ENCODE measurements at regions not wholly inside any gene's neighbourhood (a gene's known extent, or its start where the extent isn't known, plus 50 kb on each side); places are given as distances from the start of the nearest gene placed in this dataset.

DNA sequence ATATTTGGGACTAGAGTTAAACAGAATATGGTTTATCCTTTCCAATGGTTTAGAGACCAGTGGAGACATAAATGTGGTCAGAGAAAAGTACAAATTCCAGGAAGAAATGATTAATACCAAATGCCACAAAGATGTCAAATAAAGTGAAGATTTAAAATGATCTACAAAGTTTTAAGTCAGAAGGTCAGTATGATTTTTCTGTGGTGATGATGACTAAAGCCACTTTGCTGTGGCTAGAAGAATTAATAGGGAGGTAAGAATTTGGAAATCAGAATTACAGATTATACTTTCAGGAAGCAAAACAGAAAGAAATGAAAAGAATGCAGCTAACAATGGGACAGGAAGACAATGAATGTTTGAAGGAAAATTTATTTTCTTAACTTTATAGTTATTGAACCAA lies 91.5 kb upstream of the CDH7 start:
- Histone ChIP-seq H3K9me2 (replicated peaks; ENCODE audit: insufficient read depth) (no peaks in the 10 kb centered on the region), H3K4me2 (no peak overlapping the region), H3K4me1 (ENCODE audit: insufficient read depth) (no peaks in the 10 kb centered on the region), H4K20me1 (ENCODE audit: insufficient read depth, poor library complexity, severe bottlenecking) (no peaks in the 10 kb centered on the region), H3K9me3 (ENCODE audit: low read depth) (no peaks in the 10 kb centered on the region), H3K27ac (no peak overlapping the region), H3K36me3 (replicated peaks; ENCODE audit: insufficient read depth, low read depth) (no peaks in the 10 kb centered on the region), H3K4me3 (no peak overlapping the region), H2AFZ (no peak overlapping the region), H3K79me2 (no peaks in the 10 kb centered on the region), H3K27me3 (no peaks in the 10 kb centered on the region)
- TF ChIP-seq, protein P1, sequence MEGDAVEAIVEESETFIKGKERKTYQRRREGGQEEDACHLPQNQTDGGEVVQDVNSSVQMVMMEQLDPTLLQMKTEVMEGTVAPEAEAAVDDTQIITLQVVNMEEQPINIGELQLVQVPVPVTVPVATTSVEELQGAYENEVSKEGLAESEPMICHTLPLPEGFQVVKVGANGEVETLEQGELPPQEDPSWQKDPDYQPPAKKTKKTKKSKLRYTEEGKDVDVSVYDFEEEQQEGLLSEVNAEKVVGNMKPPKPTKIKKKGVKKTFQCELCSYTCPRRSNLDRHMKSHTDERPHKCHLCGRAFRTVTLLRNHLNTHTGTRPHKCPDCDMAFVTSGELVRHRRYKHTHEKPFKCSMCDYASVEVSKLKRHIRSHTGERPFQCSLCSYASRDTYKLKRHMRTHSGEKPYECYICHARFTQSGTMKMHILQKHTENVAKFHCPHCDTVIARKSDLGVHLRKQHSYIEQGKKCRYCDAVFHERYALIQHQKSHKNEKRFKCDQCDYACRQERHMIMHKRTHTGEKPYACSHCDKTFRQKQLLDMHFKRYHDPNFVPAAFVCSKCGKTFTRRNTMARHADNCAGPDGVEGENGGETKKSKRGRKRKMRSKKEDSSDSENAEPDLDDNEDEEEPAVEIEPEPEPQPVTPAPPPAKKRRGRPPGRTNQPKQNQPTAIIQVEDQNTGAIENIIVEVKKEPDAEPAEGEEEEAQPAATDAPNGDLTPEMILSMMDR (IDR thresholded peaks at IDR 0.05; ENCODE audit: poor library complexity), result no peak
- TF ChIP-seq EZH2 (IDR thresholded peaks at IDR 0.05; ENCODE audit: borderline replicate concordance) (no peak), EZH2phosphoT487 (IDR thresholded peaks at IDR 0.05; ENCODE audit: low read depth, severe bottlenecking, unreplicated experiment) (no peak)
- no peak for DNase-seq (ENCODE audit: low spot score)

DNA sequence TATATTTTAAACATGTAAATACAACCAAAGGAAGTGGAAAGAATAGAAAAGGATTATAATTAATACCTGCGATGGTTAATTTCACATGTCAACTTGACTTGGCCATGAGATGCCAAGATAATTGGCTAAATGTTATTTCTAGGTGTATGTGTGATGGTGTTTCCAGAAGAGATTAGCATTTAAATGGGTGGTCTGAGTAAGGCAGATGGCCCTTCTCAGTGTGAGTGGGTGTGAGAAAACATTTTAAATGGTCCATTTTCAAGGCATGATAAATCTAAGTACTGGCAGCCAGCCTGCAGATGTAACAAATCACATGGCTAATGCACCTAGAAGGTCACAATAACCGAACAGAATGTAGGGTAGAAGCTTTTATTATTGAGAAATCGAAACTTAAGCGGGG lies 99.6 kb upstream of the CDH7 start:
- Histone ChIP-seq H3K4me3 (no peak overlapping the region), H3K9me3 (ENCODE audit: low read depth) (no peaks in the 10 kb centered on the region), H3K79me2 (no peaks in the 10 kb centered on the region), H4K20me1 (ENCODE audit: insufficient read depth, poor library complexity, severe bottlenecking) (no peaks in the 10 kb centered on the region), H3K27me3 (no peaks in the 10 kb centered on the region), H3K27ac (no peak overlapping the region), H3K4me2 (no peak overlapping the region), H2AFZ (no peak overlapping the region), H3K9me2 (replicated peaks; ENCODE audit: insufficient read depth) (no peaks in the 10 kb centered on the region), H3K4me1 (ENCODE audit: insufficient read depth) (no peaks in the 10 kb centered on the region), H3K36me3 (replicated peaks; ENCODE audit: insufficient read depth, low read depth) (no peaks in the 10 kb centered on the region)
- no peak for DNase-seq (ENCODE audit: low spot score)
- no peak for TF ChIP-seq EZH2phosphoT487 (IDR thresholded peaks at IDR 0.05; ENCODE audit: low read depth, severe bottlenecking, unreplicated experiment)
- TF ChIP-seq, protein P1 (IDR thresholded peaks at IDR 0.05; ENCODE audit: poor library complexity), result no peak
- no peak for TF ChIP-seq EZH2 (IDR thresholded peaks at IDR 0.05; ENCODE audit: borderline replicate concordance)
- WGBS (ENCODE audit: low lambda C conversion rate, missing lambda C conversion rate), result 87% methylated on average over 4 of the region's 4 CpGs

DNA sequence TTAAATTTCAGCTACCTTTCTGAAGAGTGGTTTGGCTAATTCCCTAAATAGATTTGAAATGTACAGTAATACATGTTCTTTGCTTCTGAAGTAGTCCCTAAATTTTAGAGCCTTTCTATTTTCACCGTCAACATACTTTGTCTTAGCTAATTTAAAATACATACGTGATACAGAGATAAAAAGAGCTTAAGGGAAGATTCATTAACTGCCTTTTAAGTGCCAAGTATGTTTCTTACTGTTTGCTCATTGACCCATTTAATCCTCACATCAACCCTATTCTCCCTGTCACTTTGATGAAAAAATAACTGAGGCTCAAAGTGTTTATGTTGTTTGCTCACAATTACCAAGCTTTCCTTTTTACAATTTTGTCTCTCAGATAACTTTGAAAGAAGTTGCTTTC lies 118.6 kb upstream of the CDH7 start:
- no peaks in the 10 kb centered on the region for H3K9me3 ChIP-seq (ENCODE audit: low read depth)
- H3K36me3 ChIP-seq (replicated peaks; ENCODE audit: insufficient read depth, low read depth), result no peaks in the 10 kb centered on the region
- H4K20me1 ChIP-seq (ENCODE audit: insufficient read depth, poor library complexity, severe bottlenecking), result no peaks in the 10 kb centered on the region
- WGBS (ENCODE audit: low lambda C conversion rate, missing lambda C conversion rate), result 40% methylated on average over 2 of the region's 2 CpGs
- TF ChIP-seq EZH2 (IDR thresholded peaks at IDR 0.05; ENCODE audit: borderline replicate concordance) (no peak), EZH2phosphoT487 (IDR thresholded peaks at IDR 0.05; ENCODE audit: low read depth, severe bottlenecking, unreplicated experiment) (no peak)
- TF ChIP-seq, protein P1 (IDR thresholded peaks at IDR 0.05; ENCODE audit: poor library complexity), result no peak
- H2AFZ ChIP-seq, result no peak overlapping the region
- no peak overlapping the region for H3K27ac ChIP-seq
- H3K4me1 ChIP-seq (ENCODE audit: insufficient read depth), result no peaks in the 10 kb centered on the region
- no peak overlapping the region for H3K4me2 ChIP-seq
- no peaks in the 10 kb centered on the region for H3K79me2 ChIP-seq
- DNase-seq (ENCODE audit: low spot score), result no peak
- H3K9me2 ChIP-seq (replicated peaks; ENCODE audit: insufficient read depth), result no peaks in the 10 kb centered on the region
- no peak overlapping the region for H3K4me3 ChIP-seq
- no peaks in the 10 kb centered on the region for H3K27me3 ChIP-seq

DNA sequence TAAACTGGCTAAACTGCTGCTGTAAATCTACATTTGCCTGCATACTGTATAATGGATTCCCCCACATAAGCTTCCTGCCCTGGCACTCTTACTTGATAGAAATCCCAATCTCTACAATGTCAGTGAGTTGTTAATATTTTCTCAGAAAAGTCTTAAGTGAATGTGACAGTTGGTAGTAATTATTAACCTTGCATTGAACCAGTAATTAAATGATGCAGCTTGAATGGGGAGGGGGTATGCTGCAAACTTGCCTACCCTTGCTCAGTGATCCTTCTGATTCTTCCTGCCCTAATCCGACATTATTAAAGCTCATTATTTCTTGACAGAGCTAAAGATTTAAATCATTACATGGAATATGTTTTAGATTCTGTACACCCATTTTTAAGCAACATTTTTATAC lies 119.0 kb upstream of the CDH7 start:
- DNase-seq (ENCODE audit: low spot score), result no peak
- Histone ChIP-seq H3K9me3 (ENCODE audit: low read depth) (no peaks in the 10 kb centered on the region), H3K36me3 (replicated peaks; ENCODE audit: insufficient read depth, low read depth) (no peaks in the 10 kb centered on the region), H3K79me2 (no peaks in the 10 kb centered on the region), H3K4me3 (no peak overlapping the region), H2AFZ (no peak overlapping the region), H3K9me2 (replicated peaks; ENCODE audit: insufficient read depth) (no peaks in the 10 kb centered on the region), H3K27ac (no peak overlapping the region), H3K27me3 (no peaks in the 10 kb centered on the region), H3K4me1 (ENCODE audit: insufficient read depth) (no peaks in the 10 kb centered on the region), H4K20me1 (ENCODE audit: insufficient read depth, poor library complexity, severe bottlenecking) (no peaks in the 10 kb centered on the region), H3K4me2 (no peak overlapping the region)
- 100% methylated on average over 1 of the region's 1 CpG for WGBS (ENCODE audit: low lambda C conversion rate, missing lambda C conversion rate)
- TF ChIP-seq EZH2phosphoT487 (IDR thresholded peaks at IDR 0.05; ENCODE audit: low read depth, severe bottlenecking, unreplicated experiment) (no peak), EZH2 (IDR thresholded peaks at IDR 0.05; ENCODE audit: borderline replicate concordance) (no peak)
- TF ChIP-seq, protein P1 (IDR thresholded peaks at IDR 0.05; ENCODE audit: poor library complexity), result no peak

All from hepatocyte (in vitro differentiated cells).